ENCODE measurements at regions not wholly inside any gene's neighbourhood (a gene's known extent, or its start where the extent isn't known, plus 50 kb on each side); places are given as distances from the start of the nearest gene placed in this dataset.

- no peak for TF ChIP-seq REST (IDR thresholded peaks at IDR 0.05; ENCODE audit: low read depth)
- TF ChIP-seq CEBPB (IDR thresholded peaks at IDR 0.05), result no peak
- no peak for TF ChIP-seq NFIC (IDR thresholded peaks at IDR 0.05)
- TF ChIP-seq TAF1 (IDR thresholded peaks at IDR 0.05; ENCODE audit: low read depth), result no peak
- TF ChIP-seq TCF12 (IDR thresholded peaks at IDR 0.05; ENCODE audit: low read depth), result no peak
- TF ChIP-seq CREB1 (IDR thresholded peaks at IDR 0.05; ENCODE audit: low read depth), result no peak
- no peak for TF ChIP-seq EP300 (IDR thresholded peaks at IDR 0.05; ENCODE audit: borderline replicate concordance)
Measured at GRCh38 chr12:4154672-4155225, 118.8 kb upstream of the CCND2 start.
